Psoas muscle (tissue), 7 donors: ENCODE measurements at regions not wholly inside any gene's neighbourhood (a gene's known extent, or its start where the extent isn't known, plus 50 kb on each side); places are given as distances from the start of the nearest gene placed in this dataset.

ENCODE experiments used
- ATAC-seq, 4 donors: fragments of 200-7000 bp; cut with Tn5 transposase; one replicate each; pipeline ENCODE4 v1.9.1; 2020; ENCODE audit warnings: moderate library complexity in 3 of 4, mild to moderate bottlenecking in 2 of 4
- DNase-seq, 2 donors: peaks; one replicate each; pipeline ENCODE4 v3.0.0-alpha.2; 2020
- H3K27ac ChIP-seq: fragments of 200-600 bp; one replicate; pipeline ENCODE4 v1.8.0; 2022
- H3K27me3 ChIP-seq, 3 donors: fragments of 200-600 bp in 1 of 3; one replicate each; pipeline versions ENCODE4 v1.6.1 to v1.8.0; 2013 to 2022; ENCODE audit warnings: low read length in 2 of 3, mild to moderate bottlenecking in 2 of 3, moderate library complexity in 1 of 3; ENCODE audit not compliant: insufficient read depth in 3 of 3
- H3K36me3 ChIP-seq, 2 donors: fragments of 200-600 bp in 1 of 2; one replicate each; pipeline versions ENCODE4 v1.6.1 to v1.8.0; 2013 to 2022; ENCODE audit warnings: low read depth in 1 of 2, mild to moderate bottlenecking in 1 of 2, moderate library complexity in 1 of 2; ENCODE audit not compliant: insufficient read depth in 1 of 2
- H3K4me1 ChIP-seq: fragments of 200-600 bp; one replicate; pipeline ENCODE4 v1.8.0; 2022
- H3K4me3 ChIP-seq: fragments of 200-600 bp; one replicate; pipeline ENCODE4 v1.8.0; 2022; ENCODE audit warnings: mild to moderate bottlenecking
- H3K9me3 ChIP-seq: fragments of 200-600 bp; one replicate; pipeline ENCODE4 v1.8.0; 2022
- CTCF ChIP-seq: fragments of 200-600 bp; IDR thresholded peaks from one replicate; pipeline ENCODE4 v1.8.0; 2022; ENCODE audit warnings: antibody characterized with exemption
- WGBS, 3 donors: extraction: QIAGEN DNeasy Blood & Tissue Kit; methylation state at CpG; one replicate each; pipeline versions ENCODE4 v1.1.6 to v1.1.7; 2013; 5-methylcytosine and 5-hydroxymethylcytosine counted together
- intact Hi-C, 2 donors: fragments of 100-400 bp; cut with DNase I; formaldehyde crosslinking; loops; one replicate each; pipeline versions ENCODE4 v1.11.0 to v1.14.2; 2022
- donor health status: healthy with polysubstance abuse.
- donor health status: DM: no; HTN: no; CAD: no; lungs with moderate emphysema.
- donor health status: Bipolar disorder and iron deficiency.
- donor health status: healthy.
- donor health status: DM: yes; HTN: yes; CAD: no.
- donor health status: DM: no; HTN: no; CAD: no.
- donor health status: DM: yes; HTN: yes; CAD: no.

GRCh38 chr1:189269011-189269410 lies 1208.7 kb downstream of the BRINP3 start:
- no peak overlapping the region for H3K4me3 ChIP-seq
- no peaks in the 10 kb centered on the region for H3K27me3 ChIP-seq
- no peaks in the 10 kb centered on the region for H3K4me1 ChIP-seq
- intact Hi-C loops, result no loop called here
- H3K27ac ChIP-seq, result no peak overlapping the region
- ATAC-seq (no peak), DNase-seq (no peak)
- TF ChIP-seq CTCF, result no peak
- WGBS, 3 donors, result 52 to 82% (median 78%) methylated on average over 2 of the region's 2 CpGs
- H3K36me3 ChIP-seq, result no peaks in the 10 kb centered on the region
- peaks cover 14% of the 10 kb centered on the region for H3K9me3 ChIP-seq

GRCh38 chr1:189274267-189274666 lies 1203.4 kb downstream of the BRINP3 start:
- Histone ChIP-seq H3K4me1 (no peaks in the 10 kb centered on the region), H3K27me3 (no peaks in the 10 kb centered on the region), H3K36me3 (no peaks in the 10 kb centered on the region), H3K4me3 (no peak overlapping the region), H3K27ac (no peak overlapping the region), H3K9me3 (peaks cover 6% of the 10 kb centered on the region)
- 90 to 97% (median 93%) methylated on average over 1 of the region's 1 CpG for WGBS, 3 donors
- ATAC-seq (no peak), DNase-seq (no peak)
- TF ChIP-seq CTCF, result no peak
- intact Hi-C loops, result no loop called here

GRCh38 chr1:189275796-189276195 lies 1201.9 kb downstream of the BRINP3 start:
- no peak for ATAC-seq
- no peak for TF ChIP-seq CTCF
- 86 to 88% (median 88%) methylated on average over 1 of the region's 1 CpG for WGBS, 3 donors

GRCh38 chr1:189289346-189289745 lies 1188.3 kb downstream of the BRINP3 start:
- Histone ChIP-seq H3K4me1 (no peaks in the 10 kb centered on the region), H3K27me3 (no peaks in the 10 kb centered on the region), H3K4me3 (no peak overlapping the region), H3K36me3 (no peaks in the 10 kb centered on the region), H3K9me3 (no peaks in the 10 kb centered on the region), H3K27ac (no peak overlapping the region)
- 85 to 90% (median 88%) methylated on average over 3 of the region's 3 CpGs for WGBS, 3 donors
- ATAC-seq, result no peak
- no peak for DNase-seq
- intact Hi-C loops, result no loop called here
- TF ChIP-seq CTCF, result no peak

More at GRCh38 chr1:189275796-189276195, 1201.9 kb downstream of the BRINP3 start:
- DNase-seq, result no peak
- no peak overlapping the region for H3K4me3 ChIP-seq
- no peaks in the 10 kb centered on the region for H3K4me1 ChIP-seq
- no peaks in the 10 kb centered on the region for H3K9me3 ChIP-seq
- H3K27ac ChIP-seq, result no peak overlapping the region
- intact Hi-C loops, result no loop called here
- H3K27me3 ChIP-seq, result no peaks in the 10 kb centered on the region
- no peaks in the 10 kb centered on the region for H3K36me3 ChIP-seq

GRCh38 chr1:189301235-189301634 lies 1176.4 kb downstream of the BRINP3 start:
- 66 to 73% (median 70%) methylated on average over 4 of the region's 4 CpGs for WGBS, 3 donors
- no peaks in the 10 kb centered on the region for H3K4me1 ChIP-seq
- H3K4me3 ChIP-seq, result no peak overlapping the region
- intact Hi-C loops, result no loop called here
- H3K9me3 ChIP-seq, result no peaks in the 10 kb centered on the region
- DNase-seq, result no peak
- no peak for TF ChIP-seq CTCF
- H3K36me3 ChIP-seq, result no peaks in the 10 kb centered on the region
- H3K27me3 ChIP-seq, result no peaks in the 10 kb centered on the region
- no peak overlapping the region for H3K27ac ChIP-seq
- ATAC-seq, result no peak
